Esophagus muscularis mucosa (tissue), 4 donors: ENCODE measurements at regions not wholly inside any gene's neighbourhood (a gene's known extent, or its start where the extent isn't known, plus 50 kb on each side); places are given as distances from the start of the nearest gene placed in this dataset.

ENCODE experiments used
- EP300 ChIP-seq: sonication (generic); formaldehyde crosslinking; IDR thresholded peaks from one replicate; pipeline ENCODE4 v1.6.1; 2017; ENCODE audit warnings: antibody characterized with exemption
- POLR2A ChIP-seq: fragments of 450-650 bp; IDR thresholded peaks from one replicate; pipeline ENCODE4 v1.6.1; 2017; ENCODE audit warnings: antibody characterized with exemption, moderate library complexity, mild to moderate bottlenecking, low read depth
- POLR2AphosphoS5 ChIP-seq, 2 donors: sonication (generic); formaldehyde crosslinking; IDR thresholded peaks; one replicate each; pipeline ENCODE4 v1.6.1; 2017; ENCODE audit warnings: antibody characterized with exemption in 2 of 2
- TF ChIP-seq, protein P1 (sequence below), 3 experiments: fragments of 200-600 bp in 2 of 3; fragments of 450-650 bp in 1 of 3; sonication (generic) in 2 of 3; IDR thresholded peaks; one replicate each; pipeline ENCODE4 v1.5.1; 2017 to 2019; ENCODE audit warnings: antibody characterized with exemption in 3 of 3, mild to moderate bottlenecking in 2 of 3, moderate library complexity in 1 of 3

DNA sequence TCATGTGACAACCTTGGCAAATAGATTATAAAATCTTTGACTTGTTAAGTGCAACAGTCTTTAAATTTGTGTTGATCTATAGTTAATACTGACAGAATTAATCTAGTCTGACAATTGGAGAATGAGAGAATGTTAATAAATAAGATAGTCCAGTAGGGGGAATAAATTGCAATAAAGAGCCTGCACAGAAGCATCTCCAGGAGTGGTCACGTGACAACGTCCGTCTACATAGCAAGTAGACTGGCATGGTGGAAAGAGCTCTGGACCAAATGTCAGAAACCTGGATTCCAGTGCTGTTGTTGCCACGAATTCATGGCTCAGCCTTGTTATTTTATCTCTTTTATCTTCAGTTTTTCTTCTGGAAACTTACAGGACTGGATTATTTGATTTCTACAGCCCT is 436.5 kb downstream of the RAB28 start:
- TF ChIP-seq, protein P1, sequence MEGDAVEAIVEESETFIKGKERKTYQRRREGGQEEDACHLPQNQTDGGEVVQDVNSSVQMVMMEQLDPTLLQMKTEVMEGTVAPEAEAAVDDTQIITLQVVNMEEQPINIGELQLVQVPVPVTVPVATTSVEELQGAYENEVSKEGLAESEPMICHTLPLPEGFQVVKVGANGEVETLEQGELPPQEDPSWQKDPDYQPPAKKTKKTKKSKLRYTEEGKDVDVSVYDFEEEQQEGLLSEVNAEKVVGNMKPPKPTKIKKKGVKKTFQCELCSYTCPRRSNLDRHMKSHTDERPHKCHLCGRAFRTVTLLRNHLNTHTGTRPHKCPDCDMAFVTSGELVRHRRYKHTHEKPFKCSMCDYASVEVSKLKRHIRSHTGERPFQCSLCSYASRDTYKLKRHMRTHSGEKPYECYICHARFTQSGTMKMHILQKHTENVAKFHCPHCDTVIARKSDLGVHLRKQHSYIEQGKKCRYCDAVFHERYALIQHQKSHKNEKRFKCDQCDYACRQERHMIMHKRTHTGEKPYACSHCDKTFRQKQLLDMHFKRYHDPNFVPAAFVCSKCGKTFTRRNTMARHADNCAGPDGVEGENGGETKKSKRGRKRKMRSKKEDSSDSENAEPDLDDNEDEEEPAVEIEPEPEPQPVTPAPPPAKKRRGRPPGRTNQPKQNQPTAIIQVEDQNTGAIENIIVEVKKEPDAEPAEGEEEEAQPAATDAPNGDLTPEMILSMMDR (IDR thresholded peaks at IDR 0.05) = no peak
- TF ChIP-seq POLR2A (no peak), EP300 (no peak), POLR2AphosphoS5 (IDR thresholded peaks at IDR 0.05) (no peak)
